SK-N-SH (cell line): ENCODE measurements at regions not wholly inside any gene's neighbourhood (a gene's known extent, or its start where the extent isn't known, plus 50 kb on each side); places are given as distances from the start of the nearest gene placed in this dataset.

Experiments
- CTCF ChIP-seq: fragments of 200-600 bp; sonication (generic); IDR thresholded peaks from 2 replicates; pipeline ENCODE4 v1.6.1; 2017; ENCODE audit warnings: antibody characterized with exemption, mild to moderate bottlenecking, moderate library complexity
- EP300 ChIP-seq, 2 experiments: IDR thresholded peaks; 2 replicates each; pipeline versions ENCODE4 v1.4.0 to v1.6.1; 2012; ENCODE audit warnings: borderline replicate concordance in 1 of 2, low read depth in 1 of 2, low read length in 1 of 2
- EZH2phosphoT487 ChIP-seq: fragments of 200-600 bp; sonication (generic); IDR thresholded peaks from 2 replicates; pipeline ENCODE4 v1.6.1; 2017; ENCODE audit warnings: low read depth, mixed run types, mild to moderate bottlenecking, antibody characterized with exemption, moderate library complexity, borderline replicate concordance
- GATA2 ChIP-seq: sonication (generic); formaldehyde crosslinking; IDR thresholded peaks from 2 replicates; pipeline ENCODE4 v1.5.0; 2020; ENCODE audit warnings: mild to moderate bottlenecking, missing genetic modification reagents
- MXI1 ChIP-seq: IDR thresholded peaks from 2 replicates; pipeline ENCODE4 v1.6.1; 2012; ENCODE audit warnings: mild to moderate bottlenecking, low read depth, low read length, improper control_type of control experiment
- POLR2AphosphoS5 ChIP-seq: IDR thresholded peaks from 2 replicates; pipeline ENCODE4 v1.6.1; 2012; ENCODE audit warnings: low read depth, low read length
- RAD21 ChIP-seq: IDR thresholded peaks from 2 replicates; pipeline ENCODE4 v1.6.1; 2012; ENCODE audit warnings: mild to moderate bottlenecking, low read length
- REST ChIP-seq: IDR thresholded peaks from 2 replicates; pipeline ENCODE4 v1.6.1; 2012; ENCODE audit warnings: mild to moderate bottlenecking, low read depth, low read length, moderate library complexity
- SIN3A ChIP-seq: IDR thresholded peaks from 2 replicates; pipeline ENCODE4 v1.6.1; 2012; ENCODE audit warnings: low read depth, mild to moderate bottlenecking, low read length, moderate library complexity, borderline replicate concordance
- TAF1 ChIP-seq: IDR thresholded peaks from 2 replicates; pipeline ENCODE4 v1.6.1; 2012; ENCODE audit warnings: low read depth, mild to moderate bottlenecking, low read length, moderate library complexity, borderline replicate concordance
- TCF12 ChIP-seq: IDR thresholded peaks from 2 replicates; pipeline ENCODE4 v1.4.0; 2012
- USF2 ChIP-seq: fragments of 150-350 bp; IDR thresholded peaks from 2 replicates; pipeline ENCODE4 v1.6.1; 2017; ENCODE audit warnings: antibody characterized with exemption, low read length, low read depth, borderline replicate concordance
- YY1 ChIP-seq: IDR thresholded peaks from 2 replicates; pipeline ENCODE4 v1.4.0; 2012; ENCODE audit warnings: low read depth, mild to moderate bottlenecking
- ZBTB33 ChIP-seq: IDR thresholded peaks from 2 replicates; pipeline ENCODE4 v1.4.0; 2012; ENCODE audit warnings: low read depth, borderline replicate concordance

GRCh38 chr15:70375006-70375431 lies 277.3 kb upstream of the TLE3 start:
- no peak for TF ChIP-seq CTCF
- TF ChIP-seq USF2, result no peak
- peak; percentile 59 to 61; a peak in 3 of 4 replicates for TF ChIP-seq EP300 (IDR thresholded peaks at IDR 0.05; ENCODE audit: borderline replicate concordance in 1 of 2, low read depth in 1 of 2, low read length in 1 of 2)
- 0 out of 2 replicates have a peak, but pooled peaks have one; percentile 6 for TF ChIP-seq RAD21
- no peak for TF ChIP-seq SIN3A
- no peak for TF ChIP-seq ZBTB33
- TF ChIP-seq REST, result no peak
- no peak for TF ChIP-seq TAF1
- TF ChIP-seq POLR2AphosphoS5, result no peak
- no peak for TF ChIP-seq EZH2phosphoT487
- no peak for TF ChIP-seq YY1
- TF ChIP-seq GATA2 (CRISPR knock-in tag), result peak; percentile 75
- TF ChIP-seq TCF12, result peak; percentile 54; the same call in 1 of the 2 replicates
- TF ChIP-seq MXI1, result peak; percentile 61; the same call in 1 of the 2 replicates
